H1 (cell line): ENCODE measurements at regions not wholly inside any gene's neighbourhood (a gene's known extent, or its start where the extent isn't known, plus 50 kb on each side); places are given as distances from the start of the nearest gene placed in this dataset.

Experiments used
- CTCF ChIA-PET: fragments of 300-600 bp; sonication (Branson Sonifier 250); formaldehyde crosslinking; loops from one replicate; lab custom pipeline; 2021; ENCODE audit not compliant: partially characterized antibody; lab: Charles Lee
- POLR2A ChIA-PET: fragments of 300-600 bp; sonication (Branson Sonifier 250); formaldehyde crosslinking; loops from one replicate; lab custom pipeline; 2021; ENCODE audit warnings: inconsistent platforms; ENCODE audit not compliant: partially characterized antibody; lab: Charles Lee
- DNase-seq, 2 experiments: peaks; one replicate each; pipeline versions ENCODE4 v3.0.0 to v3.0.0-alpha.2; 2010 to 2022; ENCODE audit warnings: low spot score in 2 of 2, low read depth in 1 of 2, mixed read lengths in 1 of 2
- FAIRE-seq: peaks from 2 replicates; lab custom pipeline; 2011; peaks lifted over from hg19 to GRCh38; lab: Jason Lieb, UNC
- H2AFZ ChIP-seq: 2 replicates; pipeline ENCODE4 v1.8.1; 2012; ENCODE audit warnings: low read length, inconsistent platforms
- H2AK5ac ChIP-seq: 2 replicates; pipeline ENCODE4 v1.6.1; 2013; ENCODE audit warnings: low read depth, low read length
- H2BK120ac ChIP-seq: replicated peaks from 2 replicates; pipeline ENCODE3; 2013; ENCODE audit warnings: low read depth, low read length, inconsistent platforms
- H2BK12ac ChIP-seq: 2 replicates; pipeline ENCODE4 v1.6.1; 2013; ENCODE audit warnings: low read depth, low read length
- H2BK15ac ChIP-seq: 2 replicates; pipeline ENCODE4 v1.6.1; 2013; ENCODE audit warnings: low read length
- H2BK20ac ChIP-seq: 2 replicates; pipeline ENCODE4 v1.6.1; 2013; ENCODE audit warnings: low read length
- H2BK5ac ChIP-seq: 2 replicates; pipeline ENCODE4 v1.6.1; 2013; ENCODE audit warnings: low read depth, low read length
- H3K14ac ChIP-seq: 2 replicates; pipeline ENCODE4 v1.6.1; 2013; ENCODE audit warnings: inconsistent platforms; ENCODE audit not compliant: insufficient read length
- H3K18ac ChIP-seq: 2 replicates; pipeline ENCODE4 v1.6.1; 2013; ENCODE audit warnings: low read length; ENCODE audit errors: extremely low read depth
- H3K23ac ChIP-seq: 2 replicates; pipeline ENCODE4 v1.6.1; 2013; ENCODE audit warnings: inconsistent platforms; ENCODE audit not compliant: insufficient read length
- H3K23me2 ChIP-seq: 2 replicates; pipeline ENCODE4 v1.6.1; 2013; ENCODE audit warnings: low read depth, low read length
- H3K27ac ChIP-seq: 2 replicates; pipeline ENCODE4 v1.6.1; 2011; ENCODE audit warnings: low read depth, low read length, inconsistent platforms
- H3K27me3 ChIP-seq, 4 experiments: replicated peaks in 1 of 4; 1 replicate in 1 of 4; 2 replicates in 3 of 4; pipeline versions ENCODE4 v1.6.1 to v1.8.1; 2011 to 2013; ENCODE audit warnings: low read length in 3 of 4, mild to moderate bottlenecking in 3 of 4, inconsistent platforms in 2 of 4, mixed read lengths in 2 of 4, moderate library complexity in 1 of 4; ENCODE audit not compliant: control insufficient read depth in 3 of 4, insufficient read depth in 3 of 4; ENCODE audit errors: extremely low read depth in 1 of 4
- H3K36me3 ChIP-seq, 4 experiments: 2 replicates each; pipeline versions ENCODE4 v1.6.1 to v1.8.1; 2011 to 2013; ENCODE audit warnings: mild to moderate bottlenecking in 4 of 4, low read length in 3 of 4, moderate library complexity in 2 of 4, control low read depth in 1 of 4, inconsistent platforms in 1 of 4; ENCODE audit not compliant: insufficient read depth in 4 of 4, control insufficient read depth in 2 of 4
- H3K4ac ChIP-seq: replicated peaks from 2 replicates; pipeline ENCODE3; 2013; ENCODE audit warnings: low read length, low read depth, mixed read lengths, inconsistent platforms; ENCODE audit not compliant: insufficient read length
- H3K4me1 ChIP-seq, 4 experiments: replicated peaks in 1 of 4; 1 replicate in 1 of 4; 2 replicates in 3 of 4; pipeline versions ENCODE4 v1.6.1 to v1.8.1; 2011 to 2013; ENCODE audit warnings: low read length in 3 of 4, inconsistent platforms in 2 of 4, mixed read lengths in 1 of 4; ENCODE audit not compliant: insufficient read depth in 4 of 4, control insufficient read depth in 3 of 4
- H3K4me2 ChIP-seq, 2 experiments: 2 replicates each; pipeline versions ENCODE4 v1.6.1 to v1.8.1; 2011 to 2013; ENCODE audit warnings: low read depth in 2 of 2, low read length in 2 of 2, control low read depth in 1 of 2, inconsistent platforms in 1 of 2, mild to moderate bottlenecking in 1 of 2; ENCODE audit not compliant: insufficient read depth in 1 of 2
- H3K4me3 ChIP-seq, 4 experiments: fragments of 200-600, 300-600 bp in 1 of 4; sonication (generic), shearing (Covaris generic), sonication (Bioruptor Twin) in 1 of 4; 2 replicates each; pipeline versions ENCODE4 v1.5.1 to v1.8.1; 2011 to 2016; ENCODE audit warnings: low read length in 4 of 4, low read depth in 3 of 4, control low read depth in 2 of 4, inconsistent platforms in 2 of 4, mild to moderate bottlenecking in 2 of 4, mixed read lengths in 1 of 4, moderate library complexity in 1 of 4; ENCODE audit not compliant: insufficient read depth in 2 of 4; ENCODE audit errors: extremely low read depth in 1 of 4
- H3K56ac ChIP-seq: replicated peaks from 2 replicates; pipeline ENCODE3; 2013; ENCODE audit warnings: low read depth, mild to moderate bottlenecking, mixed read lengths, low read length, inconsistent platforms; ENCODE audit not compliant: insufficient read length
- H3K79me1 ChIP-seq: 2 replicates; pipeline ENCODE4 v1.6.1; 2013; ENCODE audit warnings: low read depth, low read length, control low read depth
- H3K79me2 ChIP-seq, 2 experiments: 2 replicates each; pipeline versions ENCODE4 v1.6.1 to v1.8.1; 2012 to 2013; ENCODE audit warnings: low read length in 2 of 2, mild to moderate bottlenecking in 2 of 2, inconsistent platforms in 1 of 2; ENCODE audit not compliant: insufficient read depth in 2 of 2, control insufficient read depth in 1 of 2
- H3K9ac ChIP-seq, 4 experiments: replicated peaks in 1 of 4; 1 replicate in 1 of 4; 2 replicates in 3 of 4; pipeline versions ENCODE4 v1.6.1 to v1.8.1; 2011 to 2013; ENCODE audit warnings: low read depth in 3 of 4, low read length in 3 of 4, control low read depth in 2 of 4, mild to moderate bottlenecking in 2 of 4, moderate library complexity in 2 of 4, inconsistent platforms in 1 of 4; ENCODE audit errors: extremely low read depth in 1 of 4
- H3K9me3 ChIP-seq, 2 experiments: 2 replicates each; pipeline versions ENCODE4 v1.6.1 to v1.8.1; 2012 to 2013; ENCODE audit warnings: mild to moderate bottlenecking in 2 of 2, moderate library complexity in 2 of 2, control low read depth in 1 of 2, inconsistent platforms in 1 of 2, low read depth in 1 of 2, low read length in 1 of 2, mixed read lengths in 1 of 2; ENCODE audit not compliant: insufficient read depth in 2 of 2
- H4K20me1 ChIP-seq, 2 experiments: replicated peaks in 1 of 2; 2 replicates each; pipeline versions ENCODE3 to v1.8.1; 2011 to 2013; ENCODE audit warnings: inconsistent platforms in 2 of 2, low read length in 2 of 2, mild to moderate bottlenecking in 1 of 2; ENCODE audit not compliant: insufficient read depth in 2 of 2, control insufficient read depth in 1 of 2
- H4K5ac ChIP-seq: 2 replicates; pipeline ENCODE4 v1.6.1; 2013; ENCODE audit warnings: low read length, low read depth, mixed read lengths, inconsistent platforms; ENCODE audit not compliant: insufficient read length
- H4K8ac ChIP-seq: 2 replicates; pipeline ENCODE4 v1.8.0; 2013; ENCODE audit warnings: mild to moderate bottlenecking, moderate library complexity, low read length, inconsistent platforms; ENCODE audit not compliant: insufficient read depth; ENCODE audit errors: extremely low read depth
- H4K91ac ChIP-seq: replicated peaks from 2 replicates; pipeline ENCODE3; 2013; ENCODE audit warnings: low read length, mixed read lengths, inconsistent platforms; ENCODE audit not compliant: insufficient read length
- GABPA ChIP-seq: IDR thresholded peaks from 2 replicates; pipeline ENCODE4 v1.6.1; 2011; ENCODE audit warnings: mild to moderate bottlenecking, low read length, moderate library complexity, borderline replicate concordance; ENCODE audit not compliant: insufficient read depth
- KDM4A ChIP-seq: IDR thresholded peaks from one replicate; pipeline ENCODE4 v1.7.1; 2012; ENCODE audit warnings: low read depth, mild to moderate bottlenecking, moderate library complexity, low read length, inconsistent platforms; ENCODE audit not compliant: severe bottlenecking
- RNF2 ChIP-seq: fragments of 200-900, 300-1000 bp; sonication (generic); IDR thresholded peaks from 2 replicates; pipeline ENCODE4 v1.7.1; 2016; ENCODE audit warnings: borderline replicate concordance, low read depth, mild to moderate bottlenecking, antibody characterized with exemption, low read length; ENCODE audit not compliant: poor library complexity, severe bottlenecking; ENCODE audit errors: missing control alignments
- RXRA ChIP-seq: IDR thresholded peaks from 2 replicates; pipeline ENCODE4 v1.6.1; 2011; ENCODE audit warnings: low read depth, mild to moderate bottlenecking, low read length, moderate library complexity; ENCODE audit not compliant: insufficient read depth
- SIRT6 ChIP-seq: IDR thresholded peaks from one replicate; pipeline ENCODE4 v1.7.1; 2012; ENCODE audit warnings: low read length, inconsistent platforms
- WGBS, 2 experiments: shearing (Covaris generic) in 1 of 2; methylation state at CpG; one replicate each; pipeline versions ENCODE4 v1.1.6 to v1.1.7; 2013 to 2015; ENCODE audit warnings: low lambda C conversion rate in 2 of 2, mixed read lengths in 2 of 2, inconsistent platforms in 1 of 2, low coverage in 1 of 2, missing lambda C conversion rate in 1 of 2; ENCODE audit not compliant: insufficient replicate concordance in 2 of 2, insufficient coverage in 1 of 2, insufficient read length in 1 of 2; ENCODE audit errors: extremely low coverage in 1 of 2, missing lambda C conversion rate in 1 of 2; 5-methylcytosine and 5-hydroxymethylcytosine counted together

GRCh38 chrX:56026815-56027214, 205.3 kb upstream of the KLF8 start:
- CTCF ChIA-PET, result interaction anchor here (0.6 kb wide), 1 partner anchor 163 kb away, joined by 3 read pairs; no protein-coding TSS in a partner anchor
- H3K27ac ChIP-seq, result no peak overlapping the region
- H3K18ac ChIP-seq, result no peak overlapping the region
- H3K9ac ChIP-seq, result no peak overlapping the region
- no peak overlapping the region for H2BK12ac ChIP-seq
- H3K14ac ChIP-seq, result no peak overlapping the region
- no peak overlapping the region for H4K5ac ChIP-seq
- FAIRE-seq (no peak), DNase-seq (no peak)
- no peak overlapping the region for H2BK15ac ChIP-seq
- H3K4me1 ChIP-seq, result no peaks in the 10 kb centered on the region
- H2AK5ac ChIP-seq, result no peak overlapping the region
- no peak overlapping the region for H4K91ac ChIP-seq
- no peak overlapping the region for H2AFZ ChIP-seq
- H3K23me2 ChIP-seq, result no peaks in the 10 kb centered on the region
- no peak overlapping the region for H3K56ac ChIP-seq
- no peaks in the 10 kb centered on the region for H3K79me1 ChIP-seq
- POLR2A ChIA-PET, result no interaction called here
- no peak overlapping the region for H4K8ac ChIP-seq
- 90% methylated on average over 4 of the region's 4 CpGs; no CpG with 5 or more reads in 1 of the 2 experiments for WGBS, 2 experiments
- no peaks in the 10 kb centered on the region for H3K79me2 ChIP-seq
- H3K36me3 ChIP-seq, result no peaks in the 10 kb centered on the region
- H3K4me2 ChIP-seq, result no peak overlapping the region
- H3K9me3 ChIP-seq, result no peaks in the 10 kb centered on the region
- H3K4ac ChIP-seq, result no peak overlapping the region
- no peak overlapping the region for H3K4me3 ChIP-seq
- H2BK5ac ChIP-seq, result no peak overlapping the region
- no peak overlapping the region for H2BK20ac ChIP-seq
- H2BK120ac ChIP-seq, result no peak overlapping the region
- H3K27me3 ChIP-seq, result no peaks in the 10 kb centered on the region
- no peak overlapping the region for H3K23ac ChIP-seq
- no peaks in the 10 kb centered on the region for H4K20me1 ChIP-seq
- TF ChIP-seq GABPA (no peak), RXRA (no peak), RNF2 (no peak), SIRT6 (no peak), KDM4A (no peak)
